SK-N-MC (cell line): ENCODE measurements at regions not wholly inside any gene's neighbourhood (a gene's known extent, or its start where the extent isn't known, plus 50 kb on each side); places are given as distances from the start of the nearest gene placed in this dataset.

Source experiments
- EZH2 ChIP-seq: fragments of 200-600 bp; sonication (generic); IDR thresholded peaks from one replicate; pipeline ENCODE4 v1.6.1; 2017; ENCODE audit warnings: antibody characterized with exemption
- POLR2AphosphoS5 ChIP-seq: IDR thresholded peaks from 2 replicates; pipeline ENCODE4 v1.6.1; 2012; ENCODE audit warnings: mild to moderate bottlenecking, low read depth, low read length, borderline replicate concordance

GRCh38 chr2:193946806-193947205 lies 1710.2 kb upstream of the SLC39A10 start:
- no peak for TF ChIP-seq EZH2
- no peak for TF ChIP-seq POLR2AphosphoS5
